ENCODE measurements at regions not wholly inside any gene's neighbourhood (a gene's known extent, or its start where the extent isn't known, plus 50 kb on each side); places are given as distances from the start of the nearest gene placed in this dataset.

- Histone ChIP-seq H3K79me2 (ENCODE audit: control insufficient read depth, insufficient read depth, low read length) (no peaks in the 10 kb centered on the region), H3K9ac (ENCODE audit: insufficient read depth in 1 of 2, low read depth in 2 of 2, low read length in 2 of 2) (no peak overlapping the region), H3K9me1 (ENCODE audit: control insufficient read depth, insufficient read depth, low read length) (no peaks in the 10 kb centered on the region), H3K27me3 (ENCODE audit: control insufficient read depth in 2 of 2, insufficient read depth in 2 of 2, low read length in 2 of 2) (peaks cover 0 to 4% of the 10 kb centered on the region in 2 experiments; a peak in 2 of 5 replicates), H3K4me3 (no peak overlapping the region), H3K27ac (ENCODE audit: extremely low read depth, low read depth, low read length) (no peak overlapping the region), H3K9me3 (replicated peaks; ENCODE audit: control insufficient read depth, insufficient read depth, low read depth, low read length) (no peaks in the 10 kb centered on the region), H4K20me1 (replicated peaks; ENCODE audit: control insufficient read depth, insufficient read depth, low read length) (no peaks in the 10 kb centered on the region), H3K36me3 (ENCODE audit: control insufficient read depth, insufficient read depth, low read length) (no peaks in the 10 kb centered on the region), H3K4me1 (replicated peaks in 1 of 2; ENCODE audit: control insufficient read depth in 2 of 2, insufficient read depth in 2 of 2, low read length in 2 of 2) (peaks cover 0 to 7% of the 10 kb centered on the region in 2 experiments; a peak in 2 of 5 replicates), H2AFZ (ENCODE audit: low read depth, low read length) (no peak overlapping the region), H3K4me2 (ENCODE audit: insufficient read depth, low read length) (no peak overlapping the region)
- no peak for DNase-seq (ENCODE audit: extremely low read depth in 1 of 4, low spot score in 3 of 4)
- no TSS peak for BruUV-seq (replicated peaks)
- no peak for ATAC-seq
- no peak for TF ChIP-seq CHD4 (IDR thresholded peaks at IDR 0.05; ENCODE audit: insufficient read depth, insufficient replicate concordance, low read depth, low read length, poor library complexity, severe bottlenecking)
- no peak for TF ChIP-seq ZBTB5 (IDR thresholded peaks at IDR 0.05)
- TF ChIP-seq SFPQ (IDR thresholded peaks at IDR 0.05; ENCODE audit: low read depth, low read length), result no peak
- TF ChIP-seq HMGXB4 (CRISPR knock-in tag; IDR thresholded peaks at IDR 0.05), result no peak
- TF ChIP-seq NELFE (IDR thresholded peaks at IDR 0.05; ENCODE audit: insufficient read depth, insufficient read length), result no peak
- no peak for TF ChIP-seq ZNF282 (CRISPR knock-in tag; IDR thresholded peaks at IDR 0.05)
- TF ChIP-seq KDM4B (IDR thresholded peaks at IDR 0.05; ENCODE audit: borderline replicate concordance in 2 of 2, low read depth in 1 of 2), result no peak
- no peak for TF ChIP-seq KLF6 (CRISPR knock-in tag; IDR thresholded peaks at IDR 0.05; ENCODE audit: borderline replicate concordance)
- TF ChIP-seq ELK1 (CRISPR knock-in tag; IDR thresholded peaks at IDR 0.05), result no peak
- TF ChIP-seq MTA3 (IDR thresholded peaks at IDR 0.05; ENCODE audit: borderline replicate concordance), result no peak
- no peak for TF ChIP-seq ZNF41 (CRISPR knock-in tag; conservative IDR thresholded peaks at IDR 0.05)
- no peak for TF ChIP-seq ATF6 (CRISPR knock-in tag; IDR thresholded peaks at IDR 0.05)
- TF ChIP-seq RFX7 (CRISPR knock-in tag; IDR thresholded peaks at IDR 0.05), result no peak
- in situ Hi-C loops (cut with MboI), result no loop called here
- ChIA-PET POLR2A (no interaction called here), CTCF (ENCODE audit: low intra/inter-chr PET ratio) (no interaction called here)
- intact Hi-C loops (cut with micrococcal nuclease), result loop anchor here (10.0 kb wide), 1 partner anchor 284 kb away; no protein-coding TSS in a partner anchor
- FAIRE-seq, result no peak
- WGBS (ENCODE audit: insufficient coverage, low coverage, missing lambda C conversion rate), result under 1% methylated on average over 7 of the region's 7 CpGs
Measured at GRCh38 chr12:77328326-77328725, 263.0 kb upstream of the E2F7 start.
